ENCODE measurements at regions not wholly inside any gene's neighbourhood (a gene's known extent, or its start where the extent isn't known, plus 50 kb on each side); places are given as distances from the start of the nearest gene placed in this dataset.
"Not testable (repeated sequence)": the region's sequence is repeated elsewhere in the genome, so short reads cannot be mapped to it uniquely, and the experiment has no call there.

- DNase-seq (no peak), ATAC-seq (replicated peaks) (no peak)
- Mint-ChIP-seq H3K9me3 (no peaks in the 10 kb centered on the region), H3K36me3 (no peaks in the 10 kb centered on the region), H3K4me3 (no peak overlapping the region), H3K27ac (no peak overlapping the region), H3K4me1 (no peaks in the 10 kb centered on the region), H3K27me3 (no peaks in the 10 kb centered on the region)
These were observed 295.5 kb downstream of the MDFIC start for GRCh38 chr7:115217373-115217772.

- Mint-ChIP-seq H3K4me3 (no peak overlapping the region), H3K27ac (no peak overlapping the region), H3K4me1 (no peaks in the 10 kb centered on the region), H3K27me3 (no peaks in the 10 kb centered on the region), H3K9me3 (no peaks in the 10 kb centered on the region), H3K36me3 (no peaks in the 10 kb centered on the region)
- DNase-seq (no peak), ATAC-seq (replicated peaks) (no peak)
These were observed 294.8 kb downstream of the MDFIC start for GRCh38 chr7:115216652-115217051.

GRCh38 chr7:115211171-115211570 lies 289.3 kb downstream of the MDFIC start:
- ATAC-seq (replicated peaks) (no peak), DNase-seq (no peak)
- Mint-ChIP-seq H3K4me3 (no peak overlapping the region), H3K27ac (no peak overlapping the region), H3K9me3 (peaks cover 8% of the 10 kb centered on the region in 2 donors), H3K36me3 (peaks cover 3 to 5% of the 10 kb centered on the region in 2 donors), H3K27me3 (no peaks in the 10 kb centered on the region), H3K4me1 (no peaks in the 10 kb centered on the region)

GRCh38 chr7:115210552-115210951 lies 288.7 kb downstream of the MDFIC start:
- H3K4me1 Mint-ChIP-seq: no peaks in the 10 kb centered on the region
- peaks cover 11 to 12% of the 10 kb centered on the region in 2 donors for H3K9me3 Mint-ChIP-seq
- DNase-seq (no peak), ATAC-seq (replicated peaks) (no peak)
- H3K36me3 Mint-ChIP-seq: peaks cover 3 to 5% of the 10 kb centered on the region in 2 donors
- no peak overlapping the region for H3K27ac Mint-ChIP-seq
- no peak overlapping the region for H3K4me3 Mint-ChIP-seq
- H3K27me3 Mint-ChIP-seq: peaks cover 0 to 4% of the 10 kb centered on the region in 2 donors

- ATAC-seq (replicated peaks) (no peak), DNase-seq (no peak)
- peaks cover 3 to 5% of the 10 kb centered on the region in 2 donors for H3K36me3 Mint-ChIP-seq
- peaks cover 12 to 16% of the 10 kb centered on the region in 2 donors for H3K9me3 Mint-ChIP-seq
- H3K27ac Mint-ChIP-seq: no peak overlapping the region
- no peaks in the 10 kb centered on the region for H3K4me1 Mint-ChIP-seq
- H3K27me3 Mint-ChIP-seq: peaks cover 0 to 4% of the 10 kb centered on the region in 2 donors
- H3K4me3 Mint-ChIP-seq: no peak overlapping the region
These were observed 287.0 kb downstream of the MDFIC start for GRCh38 chr7:115208710-115209560.

- not testable (repeated sequence) for H3K27me3 Mint-ChIP-seq; ATAC-seq (replicated peaks); H3K4me1 Mint-ChIP-seq; DNase-seq; H3K36me3 Mint-ChIP-seq; H3K4me3 Mint-ChIP-seq; H3K27ac Mint-ChIP-seq
- H3K9me3 Mint-ChIP-seq: peaks cover 12 to 16% of the 10 kb centered on the region in 2 donors
These were observed 284.5 kb downstream of the MDFIC start for GRCh38 chr7:115206374-115206773.

GRCh38 chr7:115198143-115198542 lies 276.2 kb downstream of the MDFIC start:
- no peak overlapping the region for H3K27ac Mint-ChIP-seq

GRCh38 chr7:115195208-115195607 lies 273.3 kb downstream of the MDFIC start:
- H3K4me1 Mint-ChIP-seq: no peaks in the 10 kb centered on the region
- H3K27me3 Mint-ChIP-seq: no peaks in the 10 kb centered on the region
- no peaks in the 10 kb centered on the region for H3K36me3 Mint-ChIP-seq
- no peak overlapping the region for H3K4me3 Mint-ChIP-seq
- H3K27ac Mint-ChIP-seq: no peak overlapping the region
- DNase-seq (no peak), ATAC-seq (replicated peaks) (no peak)
- no peaks in the 10 kb centered on the region for H3K9me3 Mint-ChIP-seq

More at GRCh38 chr7:115198143-115198542, 276.2 kb downstream of the MDFIC start:
- no peaks in the 10 kb centered on the region for H3K9me3 Mint-ChIP-seq
- ATAC-seq (replicated peaks) (no peak), DNase-seq (no peak)
- no peaks in the 10 kb centered on the region for H3K4me1 Mint-ChIP-seq
- H3K27me3 Mint-ChIP-seq: no peaks in the 10 kb centered on the region
- H3K36me3 Mint-ChIP-seq: no peaks in the 10 kb centered on the region
- no peak overlapping the region for H3K4me3 Mint-ChIP-seq

GRCh38 chr7:115191526-115191925 lies 269.6 kb downstream of the MDFIC start:
- H3K4me1 Mint-ChIP-seq: no peaks in the 10 kb centered on the region
- no peaks in the 10 kb centered on the region for H3K27me3 Mint-ChIP-seq
- ATAC-seq (replicated peaks) (no peak), DNase-seq (no peak)
- no peak overlapping the region for H3K4me3 Mint-ChIP-seq
- H3K36me3 Mint-ChIP-seq: no peaks in the 10 kb centered on the region
- H3K9me3 Mint-ChIP-seq: peaks cover 0 to 5% of the 10 kb centered on the region in 2 donors
- no peak overlapping the region for H3K27ac Mint-ChIP-seq

- DNase-seq: no peak
- no peak for ATAC-seq (replicated peaks)
- Mint-ChIP-seq H3K27ac (no peak overlapping the region), H3K27me3 (peaks cover 0 to 12% of the 10 kb centered on the region in 2 donors), H3K36me3 (peaks cover 0 to 1% of the 10 kb centered on the region in 2 donors), H3K4me3 (peak overlapping the region; percentile 5 to 51), H3K9me3 (peaks cover 0 to 5% of the 10 kb centered on the region in 2 donors), H3K4me1 (peaks cover 8 to 19% of the 10 kb centered on the region in 2 donors)
These were observed 261.6 kb downstream of the MDFIC start for GRCh38 chr7:115183431-115184057.

GRCh38 chr7:115178835-115179234 lies 256.9 kb downstream of the MDFIC start:
- peak; percentile 16 to 25 for ATAC-seq (replicated peaks)
- H3K4me3 Mint-ChIP-seq: no peak overlapping the region
- no peaks in the 10 kb centered on the region for H3K36me3 Mint-ChIP-seq
- peaks cover 0 to 14% of the 10 kb centered on the region in 2 donors for H3K27me3 Mint-ChIP-seq
- H3K27ac Mint-ChIP-seq: no peak overlapping the region
- H3K4me1 Mint-ChIP-seq: peaks cover 7 to 17% of the 10 kb centered on the region in 2 donors
- no peaks in the 10 kb centered on the region for H3K9me3 Mint-ChIP-seq
- no peak for DNase-seq

- Mint-ChIP-seq H3K9me3 (no peaks in the 10 kb centered on the region), H3K27me3 (peaks cover 0 to 20% of the 10 kb centered on the region in 2 donors), H3K4me1 (peaks cover 0 to 8% of the 10 kb centered on the region in 2 donors), H3K27ac (no peak overlapping the region), H3K4me3 (no peak overlapping the region), H3K36me3 (no peaks in the 10 kb centered on the region)
- DNase-seq: no peak
- no peak for ATAC-seq (replicated peaks)
These were observed 255.9 kb downstream of the MDFIC start for GRCh38 chr7:115177823-115178222.

GRCh38 chr7:115177103-115177502 lies 255.2 kb downstream of the MDFIC start:
- no peaks in the 10 kb centered on the region for H3K36me3 Mint-ChIP-seq
- ATAC-seq (replicated peaks): no peak
- no peaks in the 10 kb centered on the region for H3K9me3 Mint-ChIP-seq
- H3K27ac Mint-ChIP-seq: no peak overlapping the region
- H3K4me1 Mint-ChIP-seq: peaks cover 0 to 8% of the 10 kb centered on the region in 2 donors
- H3K27me3 Mint-ChIP-seq: peaks cover 0 to 20% of the 10 kb centered on the region in 2 donors
- H3K4me3 Mint-ChIP-seq: no peak overlapping the region
- DNase-seq: no peak

- H3K4me3 Mint-ChIP-seq; H3K27ac Mint-ChIP-seq; H3K36me3 Mint-ChIP-seq; DNase-seq; ATAC-seq (replicated peaks); H3K4me1 Mint-ChIP-seq; H3K27me3 Mint-ChIP-seq; H3K9me3 Mint-ChIP-seq: not testable (repeated sequence)
These were observed 250.5 kb downstream of the MDFIC start for GRCh38 chr7:115172397-115172796.

All from stimulated activated naive B cell treated with anti-CD40 and anti-IgM and Interleukin-4, amounts not matched to agents 10 μg/mL and 1 μg/mL and 100 μg/mL, for 72 hours (primary cell).